Keratinocyte (primary cell): ENCODE measurements at regions not wholly inside any gene's neighbourhood (a gene's known extent, or its start where the extent isn't known, plus 50 kb on each side); places are given as distances from the start of the nearest gene placed in this dataset.

Experiments
- DNase-seq: peaks from one replicate; pipeline ENCODE4 v3.0.0-alpha.2; 2011; ENCODE audit warnings: low read depth, missing footprints, low spot score
- FAIRE-seq: peaks from 2 replicates; lab custom pipeline; 2011; peaks lifted over from hg19 to GRCh38; lab: Jason Lieb, UNC
- H2AFZ ChIP-seq: 2 replicates; pipeline ENCODE4 v1.6.0; 2012; ENCODE audit warnings: low read length, control low read depth, inconsistent platforms; ENCODE audit not compliant: control insufficient read depth
- H3K27ac ChIP-seq: 2 replicates; pipeline ENCODE4 v1.5.1; 2011; ENCODE audit warnings: low read length; ENCODE audit not compliant: control insufficient read depth, insufficient read depth
- H3K27me3 ChIP-seq: 3 replicates; pipeline ENCODE4 v1.6.0; 2011; ENCODE audit warnings: low read length; ENCODE audit not compliant: control insufficient read depth, insufficient read depth; ENCODE audit errors: extremely low read depth
- H3K36me3 ChIP-seq, 2 experiments: 2 replicates in 1 of 2; 3 replicates in 1 of 2; pipeline ENCODE4 v1.5.1; 2011; ENCODE audit warnings: low read length in 2 of 2, mild to moderate bottlenecking in 1 of 2; ENCODE audit not compliant: control insufficient read depth in 2 of 2, insufficient read depth in 2 of 2; ENCODE audit errors: extremely low read depth in 1 of 2
- H3K4me1 ChIP-seq: 3 replicates; pipeline ENCODE4 v1.5.1; 2011; ENCODE audit warnings: low read length; ENCODE audit not compliant: control insufficient read depth, insufficient read depth; ENCODE audit errors: extremely low read depth
- H3K4me2 ChIP-seq: 3 replicates; pipeline ENCODE4 v1.6.0; 2011; ENCODE audit warnings: low read depth, low read length; ENCODE audit not compliant: control insufficient read depth, insufficient read depth; ENCODE audit errors: extremely low read depth
- H3K4me3 ChIP-seq, 3 experiments: fragments of 200-600 bp in 1 of 3; sonication (generic) in 1 of 3; 2 replicates in 2 of 3; 3 replicates in 1 of 3; pipeline ENCODE4 v1.5.1; 2011 to 2016; ENCODE audit warnings: low read length in 3 of 3, mild to moderate bottlenecking in 3 of 3, control low read depth in 2 of 3, inconsistent platforms in 1 of 3, low read depth in 1 of 3, mixed read lengths in 1 of 3, mixed run types in 1 of 3, moderate library complexity in 1 of 3; ENCODE audit not compliant: control insufficient read depth in 2 of 3, insufficient read depth in 2 of 3; ENCODE audit errors: extremely low read depth in 1 of 3
- H3K79me2 ChIP-seq: 2 replicates; pipeline ENCODE4 v1.6.0; 2012; ENCODE audit warnings: low read length; ENCODE audit not compliant: control insufficient read depth, insufficient read depth
- H3K9ac ChIP-seq: 3 replicates; pipeline ENCODE4 v1.6.0; 2011; ENCODE audit warnings: low read length; ENCODE audit not compliant: control insufficient read depth, insufficient read depth; ENCODE audit errors: extremely low read depth
- H3K9me1 ChIP-seq: 3 replicates; pipeline ENCODE4 v1.6.0; 2011; ENCODE audit warnings: low read length; ENCODE audit not compliant: control insufficient read depth, insufficient read depth; ENCODE audit errors: extremely low read depth
- H3K9me3 ChIP-seq: 2 replicates; pipeline ENCODE4 v1.5.1; 2012; ENCODE audit warnings: low read depth, low read length; ENCODE audit not compliant: control insufficient read depth
- H4K20me1 ChIP-seq: 3 replicates; pipeline ENCODE4 v1.6.0; 2011; ENCODE audit warnings: low read length; ENCODE audit not compliant: control insufficient read depth, insufficient read depth; ENCODE audit errors: extremely low read depth
- CTCF ChIP-seq, 3 experiments: IDR thresholded peaks in 1 of 3; conservative IDR thresholded peaks in 1 of 3; optimal IDR thresholded peaks in 1 of 3; 2 replicates in 2 of 3; 3 replicates in 1 of 3; pipeline versions ENCODE3 to v1.5.1; 2011; ENCODE audit warnings: low read length in 3 of 3, mild to moderate bottlenecking in 3 of 3, moderate library complexity in 2 of 3, control low read depth in 1 of 3, inconsistent platforms in 1 of 3; ENCODE audit not compliant: insufficient read depth in 2 of 3; ENCODE audit errors: extremely low read depth in 1 of 3
- EZH2 ChIP-seq: IDR thresholded peaks from one replicate; pipeline ENCODE4 v1.6.1; 2012; ENCODE audit warnings: inconsistent platforms, mild to moderate bottlenecking, low read length, moderate library complexity
- dilution Hi-C: fragments of 300-500 bp; cut with MboI; formaldehyde crosslinking; loops from one replicate; pipeline ENCODE4 v1.7.0; 2020; ENCODE audit warnings: low sequenced_read_pairs; ENCODE audit not compliant: extremely low pct_ligation_motif_present

- Histone ChIP-seq H3K9ac (no peak overlapping the region), H3K27me3 (no peaks in the 10 kb centered on the region), H3K9me3 (no peaks in the 10 kb centered on the region), H2AFZ (no peak overlapping the region), H3K4me3 (no peak overlapping the region), H3K9me1 (no peaks in the 10 kb centered on the region), H3K4me2 (no peak overlapping the region), H3K36me3 (no peaks in the 10 kb centered on the region), H3K79me2 (no peaks in the 10 kb centered on the region), H4K20me1 (no peaks in the 10 kb centered on the region), H3K27ac (no peak overlapping the region), H3K4me1 (no peaks in the 10 kb centered on the region)
- FAIRE-seq (no peak), DNase-seq (no peak)
- TF ChIP-seq CTCF (optimal IDR thresholded peaks at IDR 0.05 in 1 of 3, IDR thresholded peaks at IDR 0.05 in 1 of 3, conservative IDR thresholded peaks at IDR 0.05 in 1 of 3; ENCODE audit: extremely low read depth in 1 of 3, insufficient read depth in 2 of 3, low read length in 3 of 3) (no peak), EZH2 (no peak)
- dilution Hi-C loops: no loop called here
Measured at GRCh38 chr2:146952696-146953095, 892.1 kb upstream of the ACVR2A start.

GRCh38 chr2:146950911-146951310 lies 893.9 kb upstream of the ACVR2A start:
- no peak for TF ChIP-seq EZH2
- TF ChIP-seq CTCF (optimal IDR thresholded peaks at IDR 0.05 in 1 of 3, IDR thresholded peaks at IDR 0.05 in 1 of 3, conservative IDR thresholded peaks at IDR 0.05 in 1 of 3; ENCODE audit: extremely low read depth in 1 of 3, insufficient read depth in 2 of 3, low read length in 3 of 3): no peak
- no peaks in the 10 kb centered on the region for H3K36me3 ChIP-seq
- no peaks in the 10 kb centered on the region for H3K27me3 ChIP-seq
- no peak overlapping the region for H3K27ac ChIP-seq
- no peak for FAIRE-seq
- H3K9me3 ChIP-seq: no peaks in the 10 kb centered on the region
- H3K4me3 ChIP-seq: no peak overlapping the region
- H3K9me1 ChIP-seq: no peaks in the 10 kb centered on the region
- H3K79me2 ChIP-seq: no peaks in the 10 kb centered on the region
- no peak for DNase-seq
- H3K4me2 ChIP-seq: no peak overlapping the region
- dilution Hi-C loops: no loop called here
- H3K9ac ChIP-seq: no peak overlapping the region
- no peaks in the 10 kb centered on the region for H4K20me1 ChIP-seq
- H3K4me1 ChIP-seq: no peaks in the 10 kb centered on the region
- H2AFZ ChIP-seq: no peak overlapping the region
